HEK293 (cell line): ENCODE measurements at regions not wholly inside any gene's neighbourhood (a gene's known extent, or its start where the extent isn't known, plus 50 kb on each side); places are given as distances from the start of the nearest gene placed in this dataset.

ENCODE experiments used
- CTCF ChIA-PET: fragments of 350-600 bp; formaldehyde crosslinking; extraction: SDS; loops from one replicate; lab custom pipeline; 2021; ENCODE audit warnings: antibody characterized with exemption; lab: Yijun Ruan, JAX
- POLR2A ChIA-PET: fragments of 300-600 bp; formaldehyde crosslinking; extraction: SDS; loops from one replicate; lab custom pipeline; 2020; ENCODE audit warnings: antibody characterized with exemption, inconsistent platforms; lab: Yijun Ruan, JAX
- H3K27ac ChIP-seq: fragments of 200-500 bp; sonication (Bioruptor generic); 2 replicates; pipeline ENCODE4 v1.5.1; 2014; ENCODE audit warnings: low read depth, low read length, control low read depth, inconsistent platforms; ENCODE audit errors: extremely low read depth
- H3K36me3 ChIP-seq, 2 experiments: fragments of 200-500 bp in 1 of 2; sonication (Bioruptor generic) in 1 of 2; 1 replicate in 1 of 2; 2 replicates in 1 of 2; pipeline ENCODE4 v1.5.1; 2014 to 2017; ENCODE audit warnings: inconsistent platforms in 2 of 2, low read length in 2 of 2; ENCODE audit not compliant: control insufficient read depth in 2 of 2, insufficient read depth in 1 of 2
- H3K4me1 ChIP-seq: fragments of 200-500 bp; sonication (Bioruptor generic); 2 replicates; pipeline ENCODE4 v1.5.1; 2014; ENCODE audit warnings: mild to moderate bottlenecking, low read length, inconsistent platforms; ENCODE audit not compliant: control insufficient read depth, insufficient read depth
- H3K4me3 ChIP-seq: 2 replicates; pipeline ENCODE4 v1.5.1; 2011; ENCODE audit warnings: low read depth, mild to moderate bottlenecking, control low read depth, low read length, moderate library complexity
- H3K9me3 ChIP-seq: fragments of 200-500 bp; sonication (Bioruptor generic); 2 replicates; pipeline ENCODE4 v1.5.1; 2014; ENCODE audit warnings: low read depth, low read length, inconsistent platforms; ENCODE audit not compliant: control insufficient read depth, insufficient read depth
- EGR2 ChIP-seq: fragments of 450-650 bp; formaldehyde crosslinking; IDR thresholded peaks from 2 replicates; pipeline ENCODE4 v1.5.1; 2016; ENCODE audit warnings: low read depth, missing biosample characterization, missing genetic modification characterization
- KLF9 ChIP-seq: fragments of 450-650 bp; formaldehyde crosslinking; IDR thresholded peaks from 2 replicates; pipeline ENCODE4 v1.5.1; 2016; ENCODE audit warnings: missing biosample characterization, missing genetic modification characterization, low read depth
- MEIS1 ChIP-seq: sonication (generic); formaldehyde crosslinking; IDR thresholded peaks from 2 replicates; pipeline ENCODE4 v1.8.1; 2022; ENCODE audit warnings: missing genetic modification reagents, mild to moderate bottlenecking, borderline replicate concordance
- OSR2 ChIP-seq: fragments of 450-650 bp; formaldehyde crosslinking; IDR thresholded peaks from 2 replicates; pipeline ENCODE4 v1.5.1; 2016; ENCODE audit warnings: missing biosample characterization, missing genetic modification characterization
- PRDM1 ChIP-seq: fragments of 450-650 bp; formaldehyde crosslinking; IDR thresholded peaks from 2 replicates; pipeline ENCODE4; 2016; ENCODE audit warnings: missing biosample characterization, missing genetic modification characterization
- REPIN1 ChIP-seq: fragments of 450-650 bp; formaldehyde crosslinking; IDR thresholded peaks from 2 replicates; pipeline ENCODE4 v1.5.1; 2017; ENCODE audit warnings: missing biosample characterization, missing genetic modification characterization, low read depth
- YY1 ChIP-seq: fragments of 450-650 bp; formaldehyde crosslinking; IDR thresholded peaks from 2 replicates; pipeline ENCODE4 v1.5.1; 2018; ENCODE audit warnings: missing biosample characterization, missing genetic modification characterization
- ZBTB21 ChIP-seq: fragments of 450-650 bp; formaldehyde crosslinking; IDR thresholded peaks from 2 replicates; pipeline ENCODE4 v1.5.1; 2017; ENCODE audit warnings: missing biosample characterization, missing genetic modification characterization
- ZNF155 ChIP-seq: fragments of 450-650 bp; formaldehyde crosslinking; IDR thresholded peaks from 2 replicates; pipeline ENCODE4 v1.5.1; 2016; ENCODE audit warnings: missing biosample characterization, missing genetic modification characterization
- ZNF175 ChIP-seq: fragments of 450-650 bp; formaldehyde crosslinking; IDR thresholded peaks from 2 replicates; pipeline ENCODE4 v1.5.1; 2016; ENCODE audit warnings: missing biosample characterization, missing genetic modification characterization
- ZNF24 ChIP-seq: fragments of 450-650 bp; formaldehyde crosslinking; IDR thresholded peaks from 2 replicates; pipeline ENCODE4 v1.5.1; 2016; ENCODE audit warnings: missing biosample characterization, missing genetic modification characterization
- ZNF324 ChIP-seq: fragments of 450-650 bp; formaldehyde crosslinking; IDR thresholded peaks from 2 replicates; pipeline ENCODE4 v1.5.1; 2016; ENCODE audit warnings: missing biosample characterization, missing genetic modification characterization
- ZNF341 ChIP-seq: fragments of 450-650 bp; formaldehyde crosslinking; IDR thresholded peaks from 2 replicates; pipeline ENCODE4; 2016; ENCODE audit warnings: low read depth, missing biosample characterization, missing genetic modification characterization
- ZNF670 ChIP-seq: fragments of 450-650 bp; formaldehyde crosslinking; IDR thresholded peaks from 2 replicates; pipeline ENCODE4 v1.5.1; 2016; ENCODE audit warnings: missing biosample characterization, missing genetic modification characterization, low read depth
- ZNF707 ChIP-seq: fragments of 450-650 bp; formaldehyde crosslinking; IDR thresholded peaks from 2 replicates; pipeline ENCODE4 v1.5.1; 2016; ENCODE audit warnings: missing biosample characterization, missing genetic modification characterization
- ZNF768 ChIP-seq: fragments of 450-650 bp; formaldehyde crosslinking; IDR thresholded peaks from 2 replicates; pipeline ENCODE4 v1.5.1; 2018; ENCODE audit warnings: missing biosample characterization, mild to moderate bottlenecking, missing genetic modification characterization
- TF ChIP-seq, protein P1 (sequence below): fragments of 450-650 bp; formaldehyde crosslinking; IDR thresholded peaks from 2 replicates; pipeline ENCODE4 v1.5.1; 2016; ENCODE audit warnings: missing biosample characterization, missing genetic modification characterization
- TF ChIP-seq, protein P2 (sequence below): fragments of 450-650 bp; formaldehyde crosslinking; IDR thresholded peaks from 2 replicates; pipeline ENCODE4 v1.5.1; 2016; ENCODE audit warnings: missing biosample characterization, missing genetic modification characterization
- TF ChIP-seq, protein P3 (sequence below): fragments of 450-650 bp; formaldehyde crosslinking; IDR thresholded peaks from 2 replicates; pipeline ENCODE4 v1.5.1; 2016; ENCODE audit warnings: missing biosample characterization, missing genetic modification characterization
- TF ChIP-seq, protein P4 (sequence below): fragments of 450-650 bp; formaldehyde crosslinking; IDR thresholded peaks from 2 replicates; pipeline ENCODE4 v1.5.1; 2016; ENCODE audit warnings: missing biosample characterization, missing genetic modification characterization

DNA sequence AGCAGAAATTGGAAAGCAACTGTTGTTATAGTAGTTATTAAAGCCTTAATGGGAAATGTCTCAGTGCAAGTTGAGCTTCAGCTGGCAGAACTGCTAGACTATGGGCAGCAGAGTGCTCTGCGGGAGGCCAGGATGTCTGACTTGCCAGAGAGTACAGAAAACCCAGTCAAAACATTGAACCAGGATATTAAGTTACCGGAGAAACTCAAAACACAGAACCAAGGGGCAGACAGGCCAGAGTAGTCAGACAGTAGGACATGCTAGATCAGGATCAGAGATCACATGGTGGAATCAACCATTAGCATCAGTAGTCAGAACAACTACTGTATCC lies 72.9 kb upstream of the TNIP3 start:
- Histone ChIP-seq H3K4me3 (no peak overlapping the region), H3K9me3 (no peaks in the 10 kb centered on the region), H3K27ac (no peak overlapping the region), H3K4me1 (no peaks in the 10 kb centered on the region), H3K36me3 (no peaks in the 10 kb centered on the region)
- CTCF ChIA-PET = interaction anchor here (1.4 kb wide), 1 partner anchor 16 kb away, joined by 6 read pairs; no protein-coding TSS in a partner anchor
- TF ChIP-seq ZNF670 (no peak), YY1 (tag by site-specific recombination) (no peak)
- TF ChIP-seq, protein P1, sequence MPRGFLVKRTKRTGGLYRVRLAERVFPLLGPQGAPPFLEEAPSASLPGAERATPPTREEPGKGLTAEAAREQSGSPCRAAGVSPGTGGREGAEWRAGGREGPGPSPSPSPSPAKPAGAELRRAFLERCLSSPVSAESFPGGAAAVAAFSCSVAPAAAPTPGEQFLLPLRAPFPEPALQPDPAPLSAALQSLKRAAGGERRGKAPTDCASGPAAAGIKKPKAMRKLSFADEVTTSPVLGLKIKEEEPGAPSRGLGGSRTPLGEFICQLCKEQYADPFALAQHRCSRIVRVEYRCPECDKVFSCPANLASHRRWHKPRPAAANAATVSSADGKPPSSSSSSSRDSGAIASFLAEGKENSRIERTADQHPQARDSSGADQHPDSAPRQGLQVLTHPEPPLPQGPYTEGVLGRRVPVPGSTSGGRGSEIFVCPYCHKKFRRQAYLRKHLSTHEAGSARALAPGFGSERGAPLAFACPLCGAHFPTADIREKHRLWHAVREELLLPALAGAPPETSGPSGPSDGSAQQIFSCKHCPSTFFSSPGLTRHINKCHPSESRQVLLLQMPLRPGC = no peak
- POLR2A ChIA-PET = no interaction called here

DNA sequence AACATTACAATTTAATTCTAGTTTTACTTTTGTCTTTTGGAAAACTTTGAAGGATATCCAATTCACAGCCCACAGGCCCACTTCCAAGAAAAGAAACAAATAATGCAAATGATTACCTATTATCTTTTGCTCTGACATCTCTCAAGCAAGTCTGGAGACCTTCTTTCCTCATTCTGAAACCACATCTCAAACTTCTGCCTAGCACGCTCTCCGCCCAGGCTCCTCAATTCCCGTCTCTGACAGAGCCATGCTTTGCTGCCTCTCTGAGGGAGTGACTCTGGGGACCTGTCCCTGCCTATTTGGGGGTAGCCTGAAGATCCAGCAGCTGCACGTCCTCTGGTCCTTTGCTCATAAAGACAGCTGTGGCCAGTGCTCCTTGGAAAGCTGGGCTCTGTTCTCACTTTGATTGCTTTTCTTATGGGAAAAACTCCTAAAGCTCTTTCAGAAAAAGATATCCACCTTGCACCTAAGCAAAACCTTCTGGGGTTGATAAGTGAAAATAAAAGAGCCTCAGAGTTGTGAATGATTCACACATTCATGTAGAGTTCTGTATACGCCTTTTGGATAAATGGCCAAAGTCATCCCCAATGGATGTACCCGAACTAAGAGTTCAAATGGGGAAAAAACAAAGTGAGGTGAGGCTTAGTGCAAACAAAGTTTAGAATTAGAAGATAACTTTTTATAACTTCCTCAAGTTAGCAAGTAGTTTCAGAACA lies 72.4 kb upstream of the TNIP3 start:
- Histone ChIP-seq H3K36me3 (no peaks in the 10 kb centered on the region), H3K4me1 (no peaks in the 10 kb centered on the region)
- TF ChIP-seq ZNF707 (tag by site-specific recombination) = no peak
- TF ChIP-seq PRDM1 (tag by site-specific recombination) = no peak
- TF ChIP-seq ZBTB21 (tag by site-specific recombination) = no peak
- no peak for TF ChIP-seq OSR2
- TF ChIP-seq, protein P2, sequence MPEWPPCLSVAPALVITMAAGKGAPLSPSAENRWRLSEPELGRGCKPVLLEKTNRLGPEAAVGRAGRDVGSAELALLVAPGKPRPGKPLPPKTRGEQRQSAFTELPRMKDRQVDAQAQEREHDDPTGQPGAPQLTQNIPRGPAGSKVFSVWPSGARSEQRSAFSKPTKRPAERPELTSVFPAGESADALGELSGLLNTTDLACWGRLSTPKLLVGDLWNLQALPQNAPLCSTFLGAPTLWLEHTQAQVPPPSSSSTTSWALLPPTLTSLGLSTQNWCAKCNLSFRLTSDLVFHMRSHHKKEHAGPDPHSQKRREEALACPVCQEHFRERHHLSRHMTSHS (tag by site-specific recombination) = no peak
- no peak for TF ChIP-seq MEIS1 (CRISPR knock-in tag)
- no peak for TF ChIP-seq ZNF155 (tag by site-specific recombination)
- no peak for TF ChIP-seq ZNF175
- TF ChIP-seq ZNF768 (tag by site-specific recombination) = no peak
- TF ChIP-seq, protein P3, sequence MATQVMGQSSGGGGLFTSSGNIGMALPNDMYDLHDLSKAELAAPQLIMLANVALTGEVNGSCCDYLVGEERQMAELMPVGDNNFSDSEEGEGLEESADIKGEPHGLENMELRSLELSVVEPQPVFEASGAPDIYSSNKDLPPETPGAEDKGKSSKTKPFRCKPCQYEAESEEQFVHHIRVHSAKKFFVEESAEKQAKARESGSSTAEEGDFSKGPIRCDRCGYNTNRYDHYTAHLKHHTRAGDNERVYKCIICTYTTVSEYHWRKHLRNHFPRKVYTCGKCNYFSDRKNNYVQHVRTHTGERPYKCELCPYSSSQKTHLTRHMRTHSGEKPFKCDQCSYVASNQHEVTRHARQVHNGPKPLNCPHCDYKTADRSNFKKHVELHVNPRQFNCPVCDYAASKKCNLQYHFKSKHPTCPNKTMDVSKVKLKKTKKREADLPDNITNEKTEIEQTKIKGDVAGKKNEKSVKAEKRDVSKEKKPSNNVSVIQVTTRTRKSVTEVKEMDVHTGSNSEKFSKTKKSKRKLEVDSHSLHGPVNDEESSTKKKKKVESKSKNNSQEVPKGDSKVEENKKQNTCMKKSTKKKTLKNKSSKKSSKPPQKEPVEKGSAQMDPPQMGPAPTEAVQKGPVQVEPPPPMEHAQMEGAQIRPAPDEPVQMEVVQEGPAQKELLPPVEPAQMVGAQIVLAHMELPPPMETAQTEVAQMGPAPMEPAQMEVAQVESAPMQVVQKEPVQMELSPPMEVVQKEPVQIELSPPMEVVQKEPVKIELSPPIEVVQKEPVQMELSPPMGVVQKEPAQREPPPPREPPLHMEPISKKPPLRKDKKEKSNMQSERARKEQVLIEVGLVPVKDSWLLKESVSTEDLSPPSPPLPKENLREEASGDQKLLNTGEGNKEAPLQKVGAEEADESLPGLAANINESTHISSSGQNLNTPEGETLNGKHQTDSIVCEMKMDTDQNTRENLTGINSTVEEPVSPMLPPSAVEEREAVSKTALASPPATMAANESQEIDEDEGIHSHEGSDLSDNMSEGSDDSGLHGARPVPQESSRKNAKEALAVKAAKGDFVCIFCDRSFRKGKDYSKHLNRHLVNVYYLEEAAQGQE = no peak
- TF ChIP-seq EGR2 (tag by site-specific recombination) = no peak
- no peak for TF ChIP-seq ZNF341 (tag by site-specific recombination)
- no peak for TF ChIP-seq ZNF324 (tag by site-specific recombination)
- TF ChIP-seq REPIN1 (tag by site-specific recombination) = no peak
- TF ChIP-seq, protein P4, sequence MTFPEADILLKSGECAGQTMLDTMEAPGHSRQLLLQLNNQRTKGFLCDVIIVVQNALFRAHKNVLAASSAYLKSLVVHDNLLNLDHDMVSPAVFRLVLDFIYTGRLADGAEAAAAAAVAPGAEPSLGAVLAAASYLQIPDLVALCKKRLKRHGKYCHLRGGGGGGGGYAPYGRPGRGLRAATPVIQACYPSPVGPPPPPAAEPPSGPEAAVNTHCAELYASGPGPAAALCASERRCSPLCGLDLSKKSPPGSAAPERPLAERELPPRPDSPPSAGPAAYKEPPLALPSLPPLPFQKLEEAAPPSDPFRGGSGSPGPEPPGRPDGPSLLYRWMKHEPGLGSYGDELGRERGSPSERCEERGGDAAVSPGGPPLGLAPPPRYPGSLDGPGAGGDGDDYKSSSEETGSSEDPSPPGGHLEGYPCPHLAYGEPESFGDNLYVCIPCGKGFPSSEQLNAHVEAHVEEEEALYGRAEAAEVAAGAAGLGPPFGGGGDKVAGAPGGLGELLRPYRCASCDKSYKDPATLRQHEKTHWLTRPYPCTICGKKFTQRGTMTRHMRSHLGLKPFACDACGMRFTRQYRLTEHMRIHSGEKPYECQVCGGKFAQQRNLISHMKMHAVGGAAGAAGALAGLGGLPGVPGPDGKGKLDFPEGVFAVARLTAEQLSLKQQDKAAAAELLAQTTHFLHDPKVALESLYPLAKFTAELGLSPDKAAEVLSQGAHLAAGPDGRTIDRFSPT (tag by site-specific recombination) = no peak
- no peak for TF ChIP-seq KLF9 (tag by site-specific recombination)
- no peak for TF ChIP-seq ZNF24
- TF ChIP-seq, all 188 proteins: peak for 0
- Histone ChIP-seq H3K27ac (no peak overlapping the region), H3K9me3 (no peaks in the 10 kb centered on the region), H3K4me3 (no peak overlapping the region)
- ChIA-PET CTCF (interaction anchor here (1.4 kb wide), 1 partner anchor 16 kb away, joined by 6 read pairs; no protein-coding TSS in a partner anchor), POLR2A (no interaction called here)
